GM11168 (cell line): ENCODE measurements at regions not wholly inside any gene's neighbourhood (a gene's known extent, or its start where the extent isn't known, plus 50 kb on each side); places are given as distances from the start of the nearest gene placed in this dataset.

Source experiments
- in situ Hi-C: fragments of 300-500 bp; cut with MboI; formaldehyde crosslinking; loops from one replicate; pipeline ENCODE4 v1.12.0; 2022; ENCODE audit warnings: low sequenced_read_pairs; ENCODE audit not compliant: unreplicated experiment

GRCh38 chr10:58965855-58966254 is 210.6 kb upstream of the PHYHIPL start:
- in situ Hi-C loops, result loop anchor here (25.0 kb wide), 1 partner anchor 646 kb away; no protein-coding TSS in a partner anchor

GRCh38 chr10:58967551-58968388 is 208.7 kb upstream of the PHYHIPL start:
- in situ Hi-C loops, result loop anchor here (25.0 kb wide), 1 partner anchor 645 kb away; no protein-coding TSS in a partner anchor

- in situ Hi-C loops, result loop anchor here (25.0 kb wide), 1 partner anchor 644 kb away; no protein-coding TSS in a partner anchor
Observed at GRCh38 chr10:58968389-58968755, 208.1 kb upstream of the PHYHIPL start.

GRCh38 chr10:58969576-58969975 is 206.9 kb upstream of the PHYHIPL start:
- in situ Hi-C loops, result loop anchor here (25.0 kb wide), 1 partner anchor 643 kb away; no protein-coding TSS in a partner anchor

- in situ Hi-C loops, result loop anchor here (25.0 kb wide), 1 partner anchor 642 kb away; no protein-coding TSS in a partner anchor
Observed at GRCh38 chr10:58970160-58970915, 206.1 kb upstream of the PHYHIPL start.

GRCh38 chr10:58971211-58971610 is 205.2 kb upstream of the PHYHIPL start:
- in situ Hi-C loops, result loop anchor here (25.0 kb wide), 1 partner anchor 641 kb away; no protein-coding TSS in a partner anchor

- in situ Hi-C loops, result loop anchor here (25.0 kb wide), 1 partner anchor 640 kb away; no protein-coding TSS in a partner anchor
Observed at GRCh38 chr10:58971796-58972491, 204.5 kb upstream of the PHYHIPL start.

GRCh38 chr10:58972576-58973234 is 203.7 kb upstream of the PHYHIPL start:
- in situ Hi-C loops, result loop anchor here (25.0 kb wide), 1 partner anchor 640 kb away; no protein-coding TSS in a partner anchor

GRCh38 chr10:58973235-58973595 is 203.2 kb upstream of the PHYHIPL start:
- in situ Hi-C loops, result loop anchor here (25.0 kb wide), 1 partner anchor 639 kb away; no protein-coding TSS in a partner anchor

- in situ Hi-C loops, result no loop called here
Observed at GRCh38 chr10:58976254-58976653, 200.2 kb upstream of the PHYHIPL start.

- in situ Hi-C loops, result no loop called here
Observed at GRCh38 chr10:58979711-58980110, 196.7 kb upstream of the PHYHIPL start.

GRCh38 chr10:58980826-58981415 is 195.5 kb upstream of the PHYHIPL start:
- in situ Hi-C loops, result no loop called here

GRCh38 chr10:58981846-58982245 is 194.6 kb upstream of the PHYHIPL start:
- in situ Hi-C loops, result no loop called here

GRCh38 chr10:58982470-58983239 is 193.8 kb upstream of the PHYHIPL start:
- in situ Hi-C loops, result no loop called here

GRCh38 chr10:58985216-58985615 is 191.2 kb upstream of the PHYHIPL start:
- in situ Hi-C loops, result no loop called here

- in situ Hi-C loops, result no loop called here
Observed at GRCh38 chr10:58989486-58990039, 186.9 kb upstream of the PHYHIPL start.

- in situ Hi-C loops, result no loop called here
Observed at GRCh38 chr10:58990693-58991092, 185.8 kb upstream of the PHYHIPL start.

- in situ Hi-C loops, result no loop called here
Observed at GRCh38 chr10:58991856-58992255, 184.6 kb upstream of the PHYHIPL start.
